NT2/D1 (cell line): ENCODE measurements at regions not wholly inside any gene's neighbourhood (a gene's known extent, or its start where the extent isn't known, plus 50 kb on each side); places are given as distances from the start of the nearest gene placed in this dataset.
"Not testable (repeated sequence)": the region's sequence is repeated elsewhere in the genome, so short reads cannot be mapped to it uniquely, and the experiment has no call there.

Experiments used
- DNase-seq: peaks from one replicate; pipeline ENCODE4 v3.0.0-alpha.2; 2011; ENCODE audit warnings: low read depth, low spot score
- H3K27me3 ChIP-seq: 2 replicates; pipeline ENCODE4 v1.6.0; 2011; ENCODE audit warnings: mild to moderate bottlenecking; ENCODE audit not compliant: insufficient read length, insufficient read depth
- H3K36me3 ChIP-seq: 2 replicates; pipeline ENCODE4 v1.6.1; 2011; ENCODE audit warnings: mild to moderate bottlenecking, low read length, mixed read lengths; ENCODE audit not compliant: insufficient read depth, insufficient read length
- H3K4me1 ChIP-seq: 2 replicates; pipeline ENCODE4 v1.5.1; 2011; ENCODE audit not compliant: insufficient read depth, insufficient read length
- H3K4me3 ChIP-seq: 2 replicates; pipeline ENCODE4 v1.5.1; 2011; ENCODE audit warnings: low read depth; ENCODE audit not compliant: insufficient read length
- H3K9ac ChIP-seq: 2 replicates; pipeline ENCODE4 v1.6.0; 2011; ENCODE audit warnings: low read depth; ENCODE audit not compliant: insufficient read length
- H3K9me3 ChIP-seq: 2 replicates; pipeline ENCODE4 v1.5.1; 2011; ENCODE audit warnings: mild to moderate bottlenecking, low read length; ENCODE audit not compliant: insufficient read depth
- SUZ12 ChIP-seq: IDR thresholded peaks from 2 replicates; pipeline ENCODE4 v1.6.1; 2011; ENCODE audit not compliant: insufficient read length, insufficient read depth; ENCODE audit errors: extremely low read depth
- YY1 ChIP-seq: IDR thresholded peaks from 2 replicates; pipeline ENCODE4 v1.6.1; 2011; ENCODE audit not compliant: insufficient read length, insufficient read depth
- ZNF274 ChIP-seq: IDR thresholded peaks from 2 replicates; pipeline ENCODE4 v1.6.1; 2011; ENCODE audit warnings: mild to moderate bottlenecking, low read depth, low read length

DNA sequence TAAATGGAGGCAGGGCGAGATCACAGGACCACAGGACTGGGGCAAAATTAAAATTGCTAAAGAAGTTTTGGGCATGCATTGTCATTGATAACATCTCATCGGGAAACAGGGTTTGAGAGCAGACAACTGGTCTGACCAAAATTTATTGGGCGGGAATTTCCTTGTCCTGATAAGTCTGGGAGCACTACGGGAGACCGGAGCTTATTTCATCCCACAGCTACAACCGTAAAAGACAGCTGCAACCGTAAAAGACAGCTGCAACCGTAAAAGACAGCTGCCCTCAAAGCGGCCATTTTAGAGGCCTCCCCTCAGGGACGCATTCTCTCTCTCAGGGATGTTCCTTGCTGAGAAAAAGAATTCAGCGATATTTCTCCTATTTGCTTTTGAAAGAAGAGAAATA, 170.4 kb upstream of the NPAP1 start:
- not testable (repeated sequence) for H3K27me3 ChIP-seq, H3K9ac ChIP-seq, H3K36me3 ChIP-seq, H3K4me3 ChIP-seq, H3K4me1 ChIP-seq, DNase-seq, H3K9me3 ChIP-seq

DNA sequence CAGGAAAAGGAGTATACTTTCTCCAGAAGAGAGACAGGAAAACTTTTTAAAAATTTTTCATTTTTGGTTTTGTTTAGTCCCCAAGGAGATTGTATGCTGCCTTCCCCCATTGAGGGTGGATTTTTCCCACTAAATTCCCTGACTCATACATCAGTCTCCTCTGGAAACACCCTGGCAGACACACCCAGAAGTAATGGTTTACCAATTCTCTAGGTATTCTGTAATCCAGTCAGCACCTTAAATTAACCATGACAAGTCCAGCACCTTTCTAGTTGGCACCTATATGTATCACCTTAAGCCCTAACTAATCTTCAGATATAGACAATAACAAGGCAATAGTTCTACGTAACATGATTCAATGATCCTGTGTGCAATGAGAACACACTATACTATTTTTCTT, 165.9 kb upstream of the NPAP1 start:
- not testable (repeated sequence) for DNase-seq, H3K4me1 ChIP-seq, H3K4me3 ChIP-seq, H3K9ac ChIP-seq, H3K36me3 ChIP-seq, H3K27me3 ChIP-seq, H3K9me3 ChIP-seq

DNA sequence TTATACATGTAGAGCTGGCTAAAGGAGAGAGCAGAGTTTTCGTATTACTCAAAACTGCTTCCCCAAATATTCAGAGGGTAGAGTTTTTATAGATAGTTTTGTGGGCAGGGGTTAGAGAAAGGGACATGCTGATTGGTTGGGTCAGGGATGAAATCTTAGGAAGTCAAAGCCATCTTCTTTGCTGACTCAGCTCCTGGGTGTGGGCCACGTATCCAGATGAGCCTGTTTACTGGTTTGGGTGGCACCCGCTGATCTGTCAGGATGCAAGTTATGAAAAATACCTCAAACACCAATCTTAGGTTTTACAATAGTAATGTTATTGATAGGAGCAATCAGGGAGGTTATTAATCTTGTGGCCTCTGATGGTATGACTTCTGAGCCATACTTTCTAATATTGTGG, 164.0 kb upstream of the NPAP1 start:
- H3K4me3 ChIP-seq, H3K9ac ChIP-seq, DNase-seq, H3K4me1 ChIP-seq, H3K27me3 ChIP-seq, H3K36me3 ChIP-seq, H3K9me3 ChIP-seq: not testable (repeated sequence)

DNA sequence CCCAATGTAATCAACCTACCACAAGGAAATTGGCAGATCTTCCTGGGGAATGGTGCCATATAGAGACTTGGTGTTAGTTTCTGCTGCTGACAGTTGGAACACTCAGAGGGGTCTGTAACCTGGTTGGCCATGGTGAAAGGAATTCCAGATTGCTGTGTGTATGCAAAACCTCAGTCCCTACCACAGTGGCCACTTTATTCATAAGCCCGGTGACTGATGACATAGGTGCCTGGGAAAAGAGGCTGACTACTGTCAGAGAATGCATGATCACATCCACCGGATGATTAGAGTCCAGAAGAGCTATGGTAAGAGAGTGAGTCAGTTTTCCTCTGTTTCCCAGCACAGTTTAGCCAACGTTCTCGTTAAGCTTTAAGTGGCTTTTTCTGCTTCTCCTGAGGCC, 156.8 kb upstream of the NPAP1 start:
- not testable (repeated sequence) for H3K27me3 ChIP-seq, H3K9me3 ChIP-seq, H3K4me3 ChIP-seq, DNase-seq, H3K9ac ChIP-seq, H3K36me3 ChIP-seq, H3K4me1 ChIP-seq

DNA sequence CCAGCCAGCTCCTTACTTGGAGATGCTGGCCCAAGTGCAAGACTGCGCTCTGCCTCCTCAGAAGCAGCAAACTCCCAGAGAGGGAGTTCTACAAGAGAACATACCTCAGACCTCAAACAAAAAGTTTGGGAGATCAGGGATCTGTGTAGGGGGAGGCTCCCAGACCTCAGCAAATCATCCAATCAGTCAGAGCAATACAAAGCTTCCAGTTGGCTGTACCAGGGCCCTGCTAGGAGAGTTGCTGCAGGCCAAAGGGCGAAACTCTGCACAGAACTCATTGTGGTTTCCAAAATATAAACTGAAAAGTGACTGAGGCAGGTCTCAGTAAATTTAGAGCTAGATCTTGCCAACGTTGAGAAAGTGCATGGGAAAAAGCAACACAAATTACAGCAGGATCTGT, 144.3 kb upstream of the NPAP1 start:
- H3K27me3 ChIP-seq, H3K36me3 ChIP-seq, DNase-seq, H3K4me3 ChIP-seq, H3K9me3 ChIP-seq, H3K4me1 ChIP-seq, H3K9ac ChIP-seq: not testable (repeated sequence)

DNA sequence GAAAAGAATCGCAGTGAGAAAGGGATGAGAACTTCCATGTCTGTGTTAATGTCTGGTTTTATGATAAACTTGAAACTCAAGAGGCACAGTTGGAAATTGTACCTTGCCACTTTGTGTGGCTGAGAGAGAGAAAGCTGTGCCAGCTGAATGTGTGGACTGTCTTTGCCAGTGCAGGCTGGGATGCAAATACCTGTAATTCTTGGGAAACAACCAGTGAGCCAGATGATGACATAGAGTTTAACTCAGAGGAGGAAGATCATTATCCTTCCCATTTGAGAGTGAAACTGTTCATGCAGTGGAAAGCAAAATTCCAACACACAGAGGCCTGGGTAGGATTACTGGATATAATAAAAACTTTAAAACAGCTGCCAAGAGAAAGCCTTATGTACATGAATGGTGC, 141.5 kb upstream of the NPAP1 start:
- not testable (repeated sequence) for H3K9ac ChIP-seq, H3K36me3 ChIP-seq, H3K27me3 ChIP-seq, DNase-seq, H3K4me3 ChIP-seq, H3K9me3 ChIP-seq, H3K4me1 ChIP-seq

DNA sequence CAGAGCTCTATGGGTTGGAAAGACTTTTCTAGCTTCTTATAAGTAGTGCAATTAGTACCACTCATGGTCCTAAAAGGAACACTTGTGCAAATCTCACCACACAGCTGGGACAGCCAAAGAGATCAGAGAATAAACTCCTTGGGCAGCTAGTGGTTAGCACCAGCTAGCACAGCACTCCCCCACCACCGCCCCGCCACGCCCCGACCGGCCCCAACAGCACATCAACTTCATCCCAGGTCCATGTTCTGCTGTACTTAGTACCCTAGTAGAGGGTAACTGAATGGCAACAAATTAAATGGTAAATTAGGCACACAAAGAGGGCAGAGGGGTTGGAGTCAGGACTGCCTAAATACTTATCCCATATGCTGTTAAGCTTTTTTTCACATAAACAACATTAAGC, 118.3 kb upstream of the NPAP1 start:
- not testable (repeated sequence) for H3K27me3 ChIP-seq, H3K9me3 ChIP-seq, H3K4me1 ChIP-seq, H3K36me3 ChIP-seq, H3K9ac ChIP-seq, H3K4me3 ChIP-seq, DNase-seq

DNA sequence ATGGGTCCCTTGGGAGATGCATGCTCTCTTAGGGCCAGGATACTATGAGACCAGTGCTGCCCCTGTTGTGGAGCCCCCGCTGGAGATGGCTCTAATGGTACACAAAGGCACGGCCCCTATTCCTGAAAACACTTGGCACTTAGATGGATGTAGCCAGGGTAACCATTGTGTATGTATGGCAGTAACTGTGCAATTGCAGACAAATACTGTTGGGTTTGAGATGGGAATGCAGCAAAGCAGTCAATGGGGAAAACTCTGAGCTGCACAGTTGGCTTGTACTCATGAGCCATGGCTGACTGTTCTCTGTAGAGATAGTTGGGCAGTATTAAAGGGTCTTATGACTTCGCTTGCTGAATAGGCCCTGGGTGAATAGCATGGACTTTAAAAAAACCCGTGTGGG, 67.9 kb upstream of the NPAP1 start:
- Histone ChIP-seq H3K27me3 (no peaks in the 10 kb centered on the region), H3K9me3 (no peaks in the 10 kb centered on the region)
- TF ChIP-seq ZNF274 (no peak), YY1 (no peak), SUZ12 (no peak)

DNA sequence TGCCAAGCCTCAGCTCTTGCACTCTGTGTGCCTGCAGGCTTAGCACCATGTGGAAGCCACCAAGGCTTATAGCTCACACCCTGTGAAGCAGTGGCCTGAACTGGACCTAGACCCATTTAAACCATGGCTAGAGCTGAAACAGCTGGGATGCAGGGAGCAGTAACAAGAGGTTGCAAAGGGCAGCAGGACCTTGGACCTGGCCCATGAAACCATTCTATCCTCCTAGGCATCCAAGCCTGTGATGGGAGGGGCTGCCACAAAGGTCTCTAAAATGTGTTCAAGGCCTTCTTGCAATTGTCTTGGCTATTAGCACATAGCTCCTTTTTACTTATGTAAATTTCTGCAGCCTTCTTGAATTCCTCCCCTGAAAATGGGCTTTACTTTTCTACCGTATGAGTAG, 57.9 kb upstream of the NPAP1 start:
- Histone ChIP-seq H3K4me3 (no peak overlapping the region), H3K4me1 (no peaks in the 10 kb centered on the region), H3K9me3 (peaks cover 16% of the 10 kb centered on the region; the same call in 1 of the 2 replicates), H3K9ac (no peak overlapping the region), H3K27me3 (no peaks in the 10 kb centered on the region), H3K36me3 (no peaks in the 10 kb centered on the region)
- no peak for TF ChIP-seq YY1
- TF ChIP-seq ZNF274 = no peak
- no peak for TF ChIP-seq SUZ12
- DNase-seq = no peak

More for the DNA sequence above, 67.9 kb upstream of the NPAP1 start:
- no peak for DNase-seq
- Histone ChIP-seq H3K36me3 (no peaks in the 10 kb centered on the region), H3K4me3 (no peak overlapping the region), H3K4me1 (no peaks in the 10 kb centered on the region), H3K9ac (no peak overlapping the region)
